SK-N-SH treated with all-trans-retinoic acid at 6 μM for 48 hours (cell line): ENCODE measurements at regions not wholly inside any gene's neighbourhood (a gene's known extent, or its start where the extent isn't known, plus 50 kb on each side); places are given as distances from the start of the nearest gene placed in this dataset.

Experiments
- ATAC-seq: fragments of 200-7000 bp; cut with Tn5 transposase; 3 replicates; pipeline ENCODE4 v1.9.1; 2020; ENCODE audit warnings: mild to moderate bottlenecking, moderate library complexity
- ARNTL ChIP-seq: fragments of 450-650 bp; formaldehyde crosslinking; IDR thresholded peaks from 2 replicates; pipeline ENCODE4 v1.5.0; 2020; ENCODE audit warnings: low read depth, mild to moderate bottlenecking, moderate library complexity, borderline replicate concordance
- BACH2 ChIP-seq: fragments of 250-450 bp; sonication (Bioruptor Pico); IDR thresholded peaks from 2 replicates; pipeline ENCODE4 v1.9.0; 2021; ENCODE audit warnings: mild to moderate bottlenecking, borderline replicate concordance
- CREB5 ChIP-seq: fragments of 250-450 bp; sonication (Bioruptor Pico); IDR thresholded peaks from 2 replicates; pipeline ENCODE4 v1.5.1; 2020; ENCODE audit warnings: low read depth, mild to moderate bottlenecking, moderate library complexity
- CSDC2 ChIP-seq: fragments of 250-450 bp; sonication (Bioruptor Pico); IDR thresholded peaks from 2 replicates; pipeline ENCODE4 v1.5.0; 2020; ENCODE audit warnings: mild to moderate bottlenecking, moderate library complexity
- ESRRG ChIP-seq: fragments of 250-450 bp; sonication (Bioruptor Pico); IDR thresholded peaks from 2 replicates; pipeline ENCODE4 v1.6.1; 2021; ENCODE audit warnings: mild to moderate bottlenecking
- GLIS3 ChIP-seq: fragments of 250-450 bp; sonication (Bioruptor Pico); IDR thresholded peaks from 2 replicates; pipeline ENCODE4 v1.5.0; 2020; ENCODE audit warnings: mild to moderate bottlenecking, moderate library complexity
- ISL1 ChIP-seq: fragments of 250-450 bp; sonication (Bioruptor Pico); IDR thresholded peaks from 2 replicates; pipeline ENCODE4 v2.1.2; 2022; ENCODE audit warnings: mild to moderate bottlenecking, moderate library complexity
- OSR1 ChIP-seq: fragments of 250-450 bp; sonication (Bioruptor Pico); IDR thresholded peaks from 2 replicates; pipeline ENCODE4 v1.8.0; 2022; ENCODE audit warnings: moderate library complexity, mild to moderate bottlenecking, inconsistent platforms
- PATZ1 ChIP-seq: fragments of 250-450 bp; sonication (Bioruptor Pico); IDR thresholded peaks from 2 replicates; pipeline ENCODE4 v1.8.0; 2020; ENCODE audit warnings: mild to moderate bottlenecking, moderate library complexity, borderline replicate concordance
- POU6F1 ChIP-seq: fragments of 250-450 bp; sonication (Bioruptor Pico); IDR thresholded peaks from 2 replicates; pipeline ENCODE4 v1.8.0; 2021; ENCODE audit warnings: low read depth, mild to moderate bottlenecking, moderate library complexity, borderline replicate concordance
- PPARA ChIP-seq: fragments of 250-450 bp; sonication (Bioruptor Pico); IDR thresholded peaks from 2 replicates; pipeline ENCODE4 v1.5.0; 2020; ENCODE audit warnings: mild to moderate bottlenecking, borderline replicate concordance
- RARB ChIP-seq: fragments of 250-450 bp; sonication (Bioruptor Pico); IDR thresholded peaks from 2 replicates; pipeline ENCODE4 v1.8.0; 2021; ENCODE audit warnings: mild to moderate bottlenecking, moderate library complexity
- TCF4 ChIP-seq: fragments of 250-450 bp; sonication (Bioruptor Pico); IDR thresholded peaks from 2 replicates; pipeline ENCODE4 v1.8.0; 2021; ENCODE audit warnings: mild to moderate bottlenecking, moderate library complexity, borderline replicate concordance
- TOX ChIP-seq: fragments of 250-450 bp; sonication (Bioruptor Pico); IDR thresholded peaks from 2 replicates; pipeline ENCODE4 v1.8.0; 2021; ENCODE audit warnings: mild to moderate bottlenecking, moderate library complexity, borderline replicate concordance
- TSHZ2 ChIP-seq: fragments of 250-450 bp; sonication (Bioruptor Pico); IDR thresholded peaks from 2 replicates; pipeline ENCODE4 v1.5.0; 2020; ENCODE audit warnings: mild to moderate bottlenecking, moderate library complexity
- ZC3H10 ChIP-seq: fragments of 250-450 bp; sonication (Bioruptor Pico); IDR thresholded peaks from 2 replicates; pipeline ENCODE4 v1.5.1; 2021; ENCODE audit warnings: mild to moderate bottlenecking, moderate library complexity
- ZFP3 ChIP-seq: fragments of 250-450 bp; sonication (Bioruptor Pico); IDR thresholded peaks from 2 replicates; pipeline ENCODE4 v1.5.0; 2020; ENCODE audit warnings: mild to moderate bottlenecking, moderate library complexity
- ZFP30 ChIP-seq: fragments of 450-650 bp; formaldehyde crosslinking; IDR thresholded peaks from 2 replicates; pipeline ENCODE4 v1.5.0; 2022; ENCODE audit warnings: mild to moderate bottlenecking, moderate library complexity
- ZNF565 ChIP-seq: fragments of 450-650 bp; formaldehyde crosslinking; conservative IDR thresholded peaks from 2 replicates; pipeline ENCODE4 v1.5.0; 2020; ENCODE audit warnings: low read depth, mild to moderate bottlenecking, moderate library complexity
- ZNF70 ChIP-seq: fragments of 450-650 bp; formaldehyde crosslinking; IDR thresholded peaks from 2 replicates; pipeline ENCODE4 v1.5.0; 2020; ENCODE audit warnings: mild to moderate bottlenecking, moderate library complexity
- ZNF8 ChIP-seq: fragments of 450-650 bp; formaldehyde crosslinking; IDR thresholded peaks from 2 replicates; pipeline ENCODE4 v1.5.0; 2020; ENCODE audit warnings: mild to moderate bottlenecking, moderate library complexity

- no peak for ATAC-seq
- no peak for TF ChIP-seq POU6F1 (CRISPR knock-in tag)
- TF ChIP-seq ESRRG: no peak
- TF ChIP-seq TCF4: no peak
- TF ChIP-seq TSHZ2 (CRISPR knock-in tag): no peak
- TF ChIP-seq ISL1 (CRISPR knock-in tag): no peak
- no peak for TF ChIP-seq PPARA
- no peak for TF ChIP-seq ZNF8 (CRISPR knock-in tag)
Measured at GRCh38 chr10:47055386-47056246, 144.4 kb downstream of the PTPN20 start.

- no peak for TF ChIP-seq ESRRG
- no peak for TF ChIP-seq ZFP30 (CRISPR knock-in tag)
- no peak for TF ChIP-seq ARNTL (CRISPR knock-in tag)
- no peak for TF ChIP-seq PPARA
- TF ChIP-seq POU6F1 (CRISPR knock-in tag): no peak
- TF ChIP-seq OSR1 (CRISPR knock-in tag): no peak
- TF ChIP-seq ZC3H10 (CRISPR knock-in tag): no peak
- TF ChIP-seq ZNF565 (CRISPR knock-in tag): no peak
- TF ChIP-seq TCF4: no peak
- TF ChIP-seq PATZ1 (CRISPR knock-in tag): no peak
- TF ChIP-seq ZNF8 (CRISPR knock-in tag): no peak
- TF ChIP-seq ZFP3 (CRISPR knock-in tag): no peak
- TF ChIP-seq CSDC2 (CRISPR knock-in tag): no peak
- no peak for ATAC-seq
Measured at GRCh38 chr10:47056247-47056510, 145.0 kb downstream of the PTPN20 start.

- no peak for ATAC-seq
- TF ChIP-seq ZC3H10 (CRISPR knock-in tag): no peak
- TF ChIP-seq, all 23 proteins: peak for 0
Measured at GRCh38 chr10:47057471-47057870, 146.2 kb downstream of the PTPN20 start.

- ATAC-seq: no peak
- TF ChIP-seq POU6F1 (CRISPR knock-in tag) (no peak), PATZ1 (CRISPR knock-in tag) (no peak), ZC3H10 (CRISPR knock-in tag) (no peak), TCF4 (no peak), RARB (no peak), ARNTL (CRISPR knock-in tag) (no peak), ZFP30 (CRISPR knock-in tag) (no peak), ZNF565 (CRISPR knock-in tag) (no peak), ZFP3 (CRISPR knock-in tag) (no peak), BACH2 (CRISPR knock-in tag) (no peak), TOX (no peak), GLIS3 (CRISPR knock-in tag) (no peak), CREB5 (CRISPR knock-in tag) (no peak), ISL1 (CRISPR knock-in tag) (no peak), ZNF70 (no peak)
Measured at GRCh38 chr10:47058032-47058702, 146.9 kb downstream of the PTPN20 start.
